ENCODE measurements at regions not wholly inside any gene's neighbourhood (a gene's known extent, or its start where the extent isn't known, plus 50 kb on each side); places are given as distances from the start of the nearest gene placed in this dataset.

DNA sequence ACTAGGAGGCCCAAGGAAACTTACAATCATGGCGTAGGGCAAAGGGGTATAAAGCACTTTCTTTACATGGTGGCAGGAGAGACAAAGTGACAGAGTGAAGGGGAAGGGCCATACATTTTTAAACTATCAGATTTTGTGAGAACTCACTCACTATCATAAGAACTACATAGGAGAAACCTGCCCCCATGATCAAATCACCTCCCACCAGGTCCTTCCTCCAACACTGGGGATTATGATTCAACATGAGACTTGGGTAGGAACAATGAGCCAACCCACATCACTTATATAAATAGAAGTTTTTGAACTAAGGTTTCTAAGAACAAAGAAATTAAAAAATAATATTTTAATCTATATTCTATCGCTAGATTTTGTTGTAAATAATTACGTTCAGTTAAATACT lies 460.3 kb upstream of the TYRP1 start:
- TF ChIP-seq POLR2A (IDR thresholded peaks at IDR 0.05; ENCODE audit: low read length) (no peak), GATA1 (IDR thresholded peaks at IDR 0.05; ENCODE audit: low read depth, low read length) (no peak)
